RCC 7860 (cell line): ENCODE measurements at regions not wholly inside any gene's neighbourhood (a gene's known extent, or its start where the extent isn't known, plus 50 kb on each side); places are given as distances from the start of the nearest gene placed in this dataset.

Source experiments
- DNase-seq: peaks from one replicate; pipeline ENCODE4 v3.0.0-alpha.2; 2015; ENCODE audit warnings: low spot score
- FAIRE-seq: peaks from 2 replicates; lab custom pipeline; 2012; peaks lifted over from hg19 to GRCh38; lab: Jason Lieb, UNC

DNA sequence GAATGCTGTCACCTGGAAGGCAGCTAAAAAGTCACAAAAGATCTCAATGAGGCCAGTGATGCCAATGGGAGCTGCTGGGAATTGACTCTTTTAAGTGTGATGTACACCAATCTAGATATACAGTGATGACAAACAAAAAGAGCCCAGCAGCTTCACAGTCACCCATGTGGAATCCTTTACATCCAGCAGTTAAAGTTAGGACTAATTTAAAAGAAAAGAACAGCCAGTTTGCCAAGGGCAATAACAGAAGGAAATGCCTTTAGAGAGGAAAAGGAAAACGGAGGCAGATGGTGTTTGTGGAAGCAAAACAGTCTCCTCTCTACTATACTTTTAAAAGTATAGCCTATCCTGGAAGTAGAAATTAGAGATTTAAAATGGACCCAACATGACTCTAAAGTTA is 873.5 kb downstream of the EPHA7 start:
- DNase-seq (no peak), FAIRE-seq (no peak)

DNA sequence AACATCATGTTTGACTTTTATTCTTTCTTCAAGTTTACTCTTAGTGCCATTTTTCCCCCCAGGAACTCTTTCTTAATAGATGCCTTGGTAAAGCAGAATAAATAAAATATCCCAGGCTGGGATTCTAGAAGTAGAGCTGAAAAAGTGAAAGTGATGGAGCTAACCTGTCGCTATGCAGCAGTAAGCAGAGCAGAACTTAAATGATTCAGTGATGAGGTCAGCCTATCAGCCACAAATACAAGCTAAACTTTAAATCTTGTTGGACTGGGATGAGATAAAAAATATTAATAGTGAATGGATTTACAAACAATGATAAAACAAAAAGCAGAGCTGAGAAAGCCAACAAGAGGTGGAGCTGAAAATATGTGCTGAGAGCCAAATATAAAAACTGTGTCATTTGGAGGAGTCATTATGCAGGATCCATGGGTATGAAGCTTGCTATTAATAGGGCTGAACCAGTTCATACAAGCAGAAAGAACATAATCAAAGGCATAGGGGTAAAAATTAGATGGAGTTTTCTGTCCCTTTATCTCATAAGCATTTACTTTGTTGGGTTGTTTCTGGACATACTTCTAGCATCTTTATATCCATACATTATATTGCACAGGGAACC is 877.8 kb downstream of the EPHA7 start:
- FAIRE-seq (no peak), DNase-seq (no peak)

DNA sequence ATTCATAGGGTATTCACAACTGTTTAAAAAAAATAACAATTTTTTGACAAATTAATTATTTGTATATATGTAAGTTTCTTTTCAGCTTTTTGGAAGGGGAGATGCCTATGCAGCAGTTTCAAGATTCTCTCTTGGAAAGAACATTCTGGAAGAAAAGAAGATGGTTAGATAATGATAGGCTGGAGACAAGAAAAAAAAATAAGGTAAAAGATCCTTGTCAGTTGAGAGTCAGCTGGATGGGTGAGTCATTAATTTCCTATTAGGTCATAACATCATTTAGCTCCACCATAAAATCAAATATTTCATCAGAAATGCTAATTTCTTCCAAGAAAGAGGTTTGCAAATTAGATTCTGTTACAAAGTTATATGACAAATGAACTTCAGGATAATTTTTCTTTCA is 880.4 kb downstream of the EPHA7 start:
- FAIRE-seq = no peak

DNA sequence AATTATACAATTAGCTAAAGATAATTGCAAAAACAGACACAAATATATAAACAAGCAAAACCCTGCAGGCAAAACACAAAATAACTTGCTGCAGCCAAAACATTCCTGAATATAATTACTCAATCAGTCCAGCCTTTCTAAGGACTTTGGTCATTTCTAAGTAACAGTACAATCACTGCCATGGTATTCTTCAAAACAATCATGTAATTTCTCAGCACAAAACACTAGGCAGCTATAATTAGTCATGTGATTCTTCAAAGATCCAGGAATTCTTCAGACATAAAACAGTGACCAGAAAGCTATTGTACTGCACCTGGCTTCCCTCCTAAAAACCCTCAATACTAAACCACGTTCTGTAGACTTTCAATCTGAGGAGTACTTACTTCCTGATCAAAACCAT is 881.1 kb downstream of the EPHA7 start:
- no peak for DNase-seq

More for the DNA sequence above, 880.4 kb downstream of the EPHA7 start:
- no peak for DNase-seq

DNA sequence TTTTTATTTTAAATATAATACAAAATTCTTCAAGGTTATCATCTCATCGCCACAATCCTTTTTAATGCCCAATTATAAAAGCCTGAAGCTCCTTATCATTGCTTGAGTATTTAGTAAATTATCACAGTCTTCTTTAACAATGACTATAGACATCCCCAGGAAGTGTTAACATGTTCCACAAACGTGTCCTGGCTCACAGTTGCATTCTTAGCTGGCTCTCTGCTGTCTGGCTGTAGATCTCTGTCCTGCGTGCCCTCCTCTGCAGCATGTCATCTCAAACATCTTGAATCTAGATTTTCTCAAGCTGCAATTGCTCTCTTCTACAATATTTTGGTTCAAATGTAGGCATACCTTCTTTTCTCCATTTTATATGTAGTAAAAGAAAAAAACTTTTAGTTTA is 885.2 kb downstream of the EPHA7 start:
- FAIRE-seq (no peak), DNase-seq (no peak)

More for the DNA sequence above, 881.1 kb downstream of the EPHA7 start:
- no peak for FAIRE-seq

DNA sequence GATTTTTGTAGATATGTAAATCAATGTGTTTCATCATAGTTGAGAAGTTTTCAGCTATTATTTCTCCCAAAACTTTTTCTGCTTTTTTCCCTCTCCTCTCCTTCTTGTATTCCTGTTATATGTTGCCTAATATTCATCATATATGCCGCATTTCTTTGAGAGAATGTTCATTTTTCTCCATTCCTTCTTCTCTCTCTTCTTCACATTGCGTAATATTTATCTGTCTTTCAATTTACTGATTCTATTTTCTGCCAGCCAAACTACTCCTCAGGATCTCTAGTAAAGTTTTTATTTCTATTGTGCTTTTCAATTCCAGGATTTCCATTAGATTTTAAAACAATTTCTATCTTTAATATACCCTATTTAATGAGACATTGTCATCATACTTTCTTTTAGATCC is 896.8 kb downstream of the EPHA7 start:
- no peak for FAIRE-seq
- DNase-seq = no peak

DNA sequence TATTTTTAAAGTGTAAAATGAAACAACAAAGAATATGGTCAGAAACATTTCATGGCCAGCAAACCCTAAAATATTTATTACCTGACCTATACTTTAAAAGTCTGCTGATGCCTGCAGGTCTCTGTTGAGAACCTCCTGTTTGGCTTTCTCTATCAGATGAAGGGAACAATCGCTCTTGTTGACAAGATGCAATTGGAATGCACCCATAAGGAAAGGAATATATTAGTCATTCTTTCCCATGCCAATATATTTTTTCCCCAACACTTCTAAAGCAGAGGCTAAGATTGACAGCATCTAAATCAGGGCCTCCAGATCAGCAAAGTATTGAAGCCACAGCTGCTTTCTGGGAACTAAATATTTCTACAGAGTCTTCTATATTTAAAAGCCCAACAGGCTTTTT is 897.8 kb downstream of the EPHA7 start:
- no peak for DNase-seq
- no peak for FAIRE-seq

DNA sequence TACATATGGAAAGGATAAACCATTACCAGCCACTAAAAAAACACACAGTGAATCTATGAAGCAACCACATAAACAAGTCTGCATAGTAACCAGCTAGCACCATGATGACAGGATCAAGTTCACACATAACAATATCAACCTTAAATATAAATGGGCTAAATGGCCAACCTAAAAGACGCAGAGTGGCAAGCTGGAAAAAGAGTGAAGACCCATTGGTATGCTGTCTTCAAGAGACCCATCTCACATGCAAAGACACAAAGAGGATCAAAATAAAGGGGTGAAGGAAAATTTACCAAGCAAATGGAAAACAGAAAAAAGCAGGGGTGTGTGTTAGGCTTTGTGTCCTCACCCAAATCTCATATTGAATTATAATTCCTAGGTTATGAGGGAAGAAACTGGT is 909.2 kb downstream of the EPHA7 start:
- DNase-seq (no peak), FAIRE-seq (no peak)

DNA sequence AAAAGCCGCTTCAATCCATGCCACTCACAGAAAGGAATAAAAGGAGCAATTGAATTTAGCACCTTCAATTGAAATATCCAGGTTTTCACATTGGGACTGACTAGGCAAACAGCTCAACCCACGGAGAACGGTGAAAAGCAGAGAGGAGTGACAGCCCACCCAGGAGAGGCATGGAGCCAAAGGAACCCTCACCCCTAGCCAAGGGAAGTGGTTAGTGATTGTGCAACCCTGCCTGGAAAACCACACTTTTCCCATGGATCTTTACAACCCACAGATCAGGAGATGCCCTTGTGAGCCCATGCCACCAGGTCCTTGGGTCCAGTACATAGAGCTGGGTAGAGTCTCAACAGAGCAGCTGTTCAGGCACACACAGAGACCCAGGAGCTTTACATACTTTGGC is 911.8 kb downstream of the EPHA7 start:
- no peak for FAIRE-seq
- no peak for DNase-seq

DNA sequence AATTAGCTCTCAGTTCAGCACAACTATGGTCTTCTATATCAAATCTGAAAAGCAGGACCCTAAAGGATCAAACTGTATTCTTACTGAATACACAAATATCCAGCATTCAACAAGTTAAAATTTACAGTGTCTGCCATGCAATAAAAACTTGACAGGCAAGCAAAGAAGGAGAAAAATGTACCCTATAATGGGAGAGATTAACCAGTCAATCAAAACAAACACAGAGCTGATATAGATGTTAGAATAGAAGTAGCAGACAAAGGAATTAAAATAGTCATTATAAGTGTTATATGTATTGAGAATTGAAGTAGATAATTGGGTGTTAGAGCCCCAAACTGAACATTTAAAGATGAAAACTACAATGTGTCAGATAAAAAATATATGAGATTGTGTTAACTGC is 914.9 kb downstream of the EPHA7 start:
- no peak for FAIRE-seq
- no peak for DNase-seq

DNA sequence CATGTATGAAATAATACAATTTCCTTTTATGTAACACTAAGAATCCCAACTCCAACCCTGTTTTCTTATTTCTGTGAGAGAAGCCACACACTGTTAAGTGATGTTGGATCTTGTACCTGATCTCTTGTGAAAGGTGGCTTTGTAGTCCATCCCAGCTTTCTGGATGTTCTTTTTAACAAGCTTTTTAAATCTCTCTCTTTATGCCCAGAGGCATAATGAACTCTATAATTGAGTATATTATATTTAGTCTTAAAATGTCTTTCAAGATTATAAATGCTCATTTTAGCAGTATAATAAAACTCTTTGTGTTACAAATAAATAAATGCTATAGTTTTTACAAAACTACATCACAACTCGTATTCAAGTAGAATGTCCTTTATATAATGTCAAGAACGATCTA is 922.1 kb downstream of the EPHA7 start:
- no peak for FAIRE-seq

DNA sequence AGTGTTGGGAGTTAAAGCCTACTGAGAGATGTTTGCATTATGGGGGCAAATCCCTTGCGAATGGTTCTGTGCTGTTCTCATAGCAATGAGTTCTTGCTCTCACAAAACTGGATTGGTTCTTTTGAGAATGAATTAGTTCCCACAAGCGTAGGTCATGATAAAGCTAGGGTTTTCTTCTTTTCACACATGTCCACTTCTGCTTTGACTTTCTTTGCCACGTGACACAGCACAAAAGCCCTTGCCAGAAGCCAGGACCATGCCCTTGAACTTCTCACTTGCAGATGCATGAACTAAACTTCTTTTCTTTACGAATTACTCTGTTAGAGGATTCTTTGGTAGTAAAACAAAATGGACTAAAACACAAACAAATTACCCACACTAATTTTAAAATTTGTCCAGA is 922.8 kb downstream of the EPHA7 start:
- DNase-seq (no peak), FAIRE-seq (no peak)

More for the DNA sequence above, 922.1 kb downstream of the EPHA7 start:
- no peak for DNase-seq

DNA sequence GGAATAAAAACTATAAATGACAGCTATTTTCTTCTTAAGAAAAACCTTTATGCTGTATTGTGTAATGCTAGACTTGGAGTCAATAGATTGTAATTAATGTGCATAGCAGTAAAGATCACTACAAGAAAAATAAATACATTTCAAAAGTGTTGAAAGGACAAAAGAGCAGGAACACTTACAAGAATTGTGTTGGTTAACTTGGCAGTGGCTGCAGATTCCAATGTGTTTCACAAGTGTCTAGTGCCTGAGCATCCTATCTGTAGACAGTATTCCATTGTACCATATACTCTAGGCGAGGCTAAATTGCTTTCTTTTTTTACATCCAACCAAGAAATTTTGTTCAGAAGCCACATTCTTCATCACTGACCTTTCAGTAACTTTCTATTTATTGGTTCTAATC is 924.1 kb downstream of the EPHA7 start:
- no peak for FAIRE-seq

DNA sequence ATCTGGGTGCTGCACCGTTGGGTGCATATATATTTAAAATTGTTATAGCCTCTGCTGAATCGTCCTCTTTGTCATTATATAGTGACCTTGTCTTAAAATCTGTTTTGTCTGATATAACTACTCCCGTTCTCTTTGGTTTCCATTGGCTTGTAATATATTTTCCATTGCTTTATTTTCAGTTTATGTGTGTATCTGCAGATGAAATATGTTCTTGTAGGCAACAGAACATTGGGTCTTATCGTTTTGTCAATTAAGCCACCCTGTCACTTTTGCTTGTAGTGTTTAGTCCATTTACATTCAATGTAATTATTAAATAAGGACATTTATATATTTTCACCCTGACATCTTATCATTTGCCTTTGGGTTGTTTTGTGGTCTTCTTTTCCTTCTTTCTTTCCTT is 933.9 kb downstream of the EPHA7 start:
- FAIRE-seq = no peak
- DNase-seq = no peak

More for the DNA sequence above, 924.1 kb downstream of the EPHA7 start:
- no peak for DNase-seq

DNA sequence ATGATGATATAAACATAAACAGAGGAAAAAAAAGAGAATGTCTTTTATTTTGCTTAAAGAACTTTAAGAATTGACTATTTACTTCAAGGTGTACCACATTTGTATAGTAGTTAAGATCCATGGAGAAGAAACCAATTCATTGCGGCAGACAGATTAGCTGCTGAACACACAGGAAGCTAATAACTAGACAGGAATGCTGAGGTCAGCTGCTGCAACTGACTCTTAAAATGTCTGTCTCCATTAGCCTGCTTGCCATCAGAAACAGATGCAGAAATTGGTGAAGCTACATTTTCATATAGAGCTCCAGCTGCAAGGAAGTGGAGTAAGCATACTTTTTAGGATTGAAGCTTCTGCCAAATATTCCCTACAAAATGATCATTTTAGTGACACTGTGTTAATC is 939.5 kb downstream of the EPHA7 start:
- FAIRE-seq = no peak
- no peak for DNase-seq

DNA sequence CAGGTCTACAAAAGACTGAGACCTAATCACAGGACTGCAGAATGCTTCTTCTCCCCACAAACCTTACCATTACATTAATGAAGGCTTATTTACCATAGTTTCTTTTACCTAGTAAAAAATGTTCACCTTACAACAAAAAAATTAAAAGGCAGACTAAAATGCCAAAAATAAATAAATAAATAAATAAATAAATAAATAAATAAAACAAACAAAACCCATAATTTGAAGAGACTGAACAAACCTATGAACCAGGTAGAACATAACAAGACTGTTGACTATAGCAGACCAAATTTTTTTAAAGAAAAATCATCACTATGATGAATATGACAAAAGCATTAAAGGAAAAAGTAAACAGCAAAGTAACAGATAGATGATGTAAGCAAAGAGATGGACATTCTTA is 946.3 kb downstream of the EPHA7 start:
- no peak for FAIRE-seq
- no peak for DNase-seq

DNA sequence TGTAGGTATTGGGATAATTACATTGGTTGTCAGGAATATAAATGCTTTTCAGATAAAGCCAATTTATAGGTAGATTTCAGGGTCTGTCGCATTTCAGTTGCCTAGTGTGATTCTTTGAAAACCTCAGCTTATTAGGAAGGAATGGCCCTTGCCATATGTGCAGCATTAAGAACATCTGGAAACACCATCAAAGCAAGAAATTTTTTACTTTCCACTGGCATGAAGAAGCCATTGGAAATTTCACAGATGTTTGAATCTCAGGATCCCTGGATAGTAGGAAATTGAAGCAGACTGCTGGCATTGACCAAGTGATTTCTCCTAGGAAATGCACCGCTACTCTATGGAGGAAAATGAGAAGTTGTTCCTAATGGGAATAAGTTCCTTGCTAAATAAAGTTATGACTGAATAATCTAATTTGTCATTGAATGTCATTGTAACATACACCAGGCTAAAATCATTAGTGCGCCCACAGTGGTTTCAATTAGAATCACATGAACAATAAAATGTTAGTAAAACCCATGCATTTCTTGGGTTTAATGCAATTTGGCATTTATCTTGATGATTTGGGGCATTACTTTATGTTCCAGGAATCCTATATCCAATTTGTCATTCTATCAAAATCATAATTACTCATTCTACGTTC is 950.1 kb downstream of the EPHA7 start:
- no peak for DNase-seq
- no peak for FAIRE-seq

DNA sequence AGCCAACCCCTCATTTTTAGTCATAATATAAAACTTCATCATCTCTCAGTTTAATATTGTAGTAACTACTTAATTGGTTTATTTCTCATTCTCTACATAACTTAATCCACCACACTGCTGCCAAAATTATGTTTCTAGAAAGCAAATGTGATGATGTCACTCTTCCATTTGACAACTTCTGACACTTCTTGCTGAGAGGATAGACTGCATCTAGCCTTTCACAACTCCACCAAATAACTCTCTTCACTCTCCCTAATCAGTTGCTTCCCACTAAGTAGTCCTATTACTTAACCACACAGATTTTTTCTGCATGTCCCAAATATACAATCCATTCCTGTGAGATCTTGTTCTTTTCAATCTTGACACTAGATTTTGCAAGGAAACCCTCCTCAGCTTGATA is 951.3 kb downstream of the EPHA7 start:
- FAIRE-seq = no peak

DNA sequence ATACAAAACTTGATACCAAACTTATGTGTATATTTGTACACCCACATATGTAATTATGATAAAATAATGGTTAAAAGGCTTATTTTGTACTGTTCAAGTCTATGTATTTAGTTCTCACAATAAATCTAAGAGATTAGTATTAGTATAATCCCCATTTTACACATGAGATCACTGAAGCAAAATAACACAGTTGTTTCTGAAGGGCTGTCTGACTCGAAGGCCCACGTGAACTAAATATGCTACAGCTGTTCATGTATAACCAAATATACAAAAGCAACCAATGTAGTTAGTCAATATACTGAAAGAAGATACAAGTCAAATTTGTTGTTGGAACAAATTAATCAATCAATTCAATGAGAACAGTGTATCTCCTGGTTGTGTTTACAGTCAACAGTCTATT is 959.2 kb downstream of the EPHA7 start:
- no peak for FAIRE-seq
- DNase-seq = no peak

More for the DNA sequence above, 951.3 kb downstream of the EPHA7 start:
- DNase-seq = no peak

DNA sequence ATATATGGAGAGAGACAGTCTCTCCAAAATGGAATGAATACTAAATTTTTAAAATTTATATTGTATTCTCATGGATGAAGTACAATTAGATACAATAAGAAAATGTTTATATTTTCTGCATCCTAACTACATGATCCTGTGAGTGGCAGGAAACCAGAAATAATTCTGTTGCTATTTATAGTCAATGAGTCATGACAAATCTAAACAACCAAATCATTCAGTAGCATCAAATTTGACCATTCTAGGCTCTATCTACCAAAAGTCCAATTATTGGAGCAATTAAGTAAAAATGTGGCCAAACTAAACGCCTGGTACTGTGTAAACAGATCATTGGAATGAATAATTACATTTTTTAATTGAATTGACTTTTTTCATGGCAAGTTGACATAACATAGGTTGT is 959.8 kb downstream of the EPHA7 start:
- DNase-seq (no peak), FAIRE-seq (no peak)

DNA sequence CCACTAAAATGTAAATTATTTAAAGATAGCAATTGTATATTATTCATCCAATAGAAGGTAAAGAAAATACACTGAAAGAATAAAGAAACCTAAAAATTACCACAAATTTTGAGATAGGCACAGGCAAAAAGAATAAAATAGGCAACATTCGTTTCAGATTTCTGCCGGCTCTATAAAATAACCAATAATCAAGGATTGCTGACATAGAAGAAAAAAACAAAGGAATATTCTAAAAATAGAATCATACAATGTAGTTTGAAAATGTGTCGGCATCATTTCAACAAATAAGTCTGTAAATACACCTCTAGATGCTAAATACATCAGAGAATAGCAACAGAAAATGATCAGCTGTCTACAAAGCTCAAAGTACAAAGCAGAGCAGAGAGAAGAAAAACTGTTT is 973.3 kb downstream of the EPHA7 start:
- no peak for FAIRE-seq
- DNase-seq = no peak

DNA sequence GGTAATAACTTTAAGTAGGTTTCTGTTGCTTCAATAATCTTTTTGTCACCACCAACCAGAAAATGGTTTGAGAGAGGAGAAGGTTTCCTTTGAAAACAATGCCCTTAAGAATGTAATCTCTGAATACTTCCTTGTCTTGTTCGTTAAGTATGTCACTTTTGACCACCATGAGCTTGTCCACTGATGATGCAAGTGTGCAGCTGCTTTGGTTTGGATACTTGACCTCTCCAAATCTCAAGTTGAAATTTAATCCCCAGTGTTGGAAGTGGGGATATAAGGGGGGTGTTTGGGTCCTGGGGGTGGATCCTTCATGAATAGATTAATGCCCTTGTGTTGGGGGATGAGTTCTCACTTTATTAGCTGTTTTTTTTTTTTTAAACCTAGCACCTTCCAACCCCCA is 985.4 kb downstream of the EPHA7 start:
- DNase-seq (no peak), FAIRE-seq (no peak)

DNA sequence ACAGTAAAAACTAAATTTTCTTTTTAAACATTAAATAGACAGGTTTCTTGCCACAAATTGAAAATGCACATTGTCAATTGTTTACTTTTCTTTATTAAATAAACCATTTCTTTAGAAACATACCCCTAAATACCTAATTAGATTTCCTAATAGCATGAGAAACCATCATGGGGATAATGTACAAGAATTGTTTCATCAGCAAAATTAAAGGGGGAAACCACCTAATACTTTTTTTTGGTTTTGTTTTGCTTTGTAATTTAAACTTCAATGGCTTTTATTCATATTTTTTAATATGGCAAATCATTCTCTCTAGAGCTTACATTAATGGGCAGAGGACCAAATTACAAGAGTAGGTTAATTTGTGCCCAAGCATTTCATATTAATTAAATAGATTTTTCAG is 987.9 kb downstream of the EPHA7 start:
- FAIRE-seq = no peak
- no peak for DNase-seq
